GM23338 (cell line): ENCODE measurements at regions not wholly inside any gene's neighbourhood (a gene's known extent, or its start where the extent isn't known, plus 50 kb on each side); places are given as distances from the start of the nearest gene placed in this dataset.

Experiments
- ATAC-seq: fragments of 200-7000 bp; cut with Tn5 transposase; 3 replicates; pipeline ENCODE4 v1.9.1; 2020
- DNase-seq: peaks from one replicate; pipeline ENCODE4 v3.0.0-alpha.2; 2015; ENCODE audit warnings: low spot score
- H2AFZ ChIP-seq: fragments of 200-600 bp; sonication (generic); 2 replicates; pipeline ENCODE4 v1.8.0; 2016; ENCODE audit warnings: antibody characterized with exemption, mild to moderate bottlenecking, moderate library complexity
- H3F3A ChIP-seq: fragments of 200-600 bp; sonication (generic); replicated peaks from 2 replicates; pipeline ENCODE4 v1.8.0; 2017; ENCODE audit warnings: antibody characterized with exemption, mixed run types, low read depth
- H3K27ac ChIP-seq: fragments of 200-600 bp; sonication (generic); 2 replicates; pipeline ENCODE4 v1.6.1; 2016; ENCODE audit warnings: low read depth
- H3K27me3 ChIP-seq: fragments of 200-600 bp; sonication (generic); 2 replicates; pipeline ENCODE4 v1.8.0; 2016; ENCODE audit warnings: mild to moderate bottlenecking, mixed run types, moderate library complexity; ENCODE audit not compliant: insufficient read depth
- H3K36me3 ChIP-seq: fragments of 200-600 bp; sonication (generic); 2 replicates; pipeline ENCODE4 v1.8.0; 2016; ENCODE audit warnings: mild to moderate bottlenecking; ENCODE audit not compliant: insufficient read depth
- H3K4me1 ChIP-seq: fragments of 200-600 bp; sonication (generic); 2 replicates; pipeline ENCODE4 v1.8.0; 2016; ENCODE audit warnings: mild to moderate bottlenecking, moderate library complexity; ENCODE audit not compliant: insufficient read depth
- H3K4me2 ChIP-seq: fragments of 200-600 bp; sonication (generic); 2 replicates; pipeline ENCODE4 v1.7.1; 2017; ENCODE audit warnings: mixed run types
- H3K4me3 ChIP-seq: fragments of 200-600 bp; sonication (generic); 2 replicates; pipeline ENCODE4 v1.6.1; 2016; ENCODE audit warnings: mixed run types
- H3K79me2 ChIP-seq: fragments of 200-600 bp; sonication (generic); replicated peaks from 2 replicates; pipeline ENCODE4 v1.8.0; 2017; ENCODE audit warnings: mild to moderate bottlenecking; ENCODE audit not compliant: insufficient read depth
- H3K9me2 ChIP-seq: fragments of 200-600 bp; sonication (generic); 2 replicates; pipeline ENCODE4 v1.8.0; 2017; ENCODE audit not compliant: insufficient read depth
- H4K20me1 ChIP-seq: fragments of 200-600 bp; sonication (generic); replicated peaks from 2 replicates; pipeline ENCODE4 v1.8.0; 2017; ENCODE audit warnings: mild to moderate bottlenecking; ENCODE audit not compliant: insufficient read depth
- H3K27ac Mint-ChIP-seq: 2 replicates; pipeline ENCODE4 v1.8.0; 2020; ENCODE audit warnings: inconsistent platforms, mild to moderate bottlenecking, moderate library complexity, mixed read lengths
- H3K27me3 Mint-ChIP-seq: 3 replicates; pipeline ENCODE4 v1.8.0; 2022; ENCODE audit warnings: low read depth, mild to moderate bottlenecking, moderate library complexity, mixed read lengths, inconsistent platforms; ENCODE audit not compliant: insufficient read depth, poor library complexity
- H3K36me3 Mint-ChIP-seq: 3 replicates; pipeline ENCODE4 v1.8.0; 2021; ENCODE audit warnings: low read depth, mild to moderate bottlenecking, inconsistent platforms, moderate library complexity, mixed read lengths
- H3K4me1 Mint-ChIP-seq: 3 replicates; pipeline ENCODE4 v1.8.0; 2020; ENCODE audit warnings: mild to moderate bottlenecking, inconsistent platforms, mixed read lengths
- H3K4me3 Mint-ChIP-seq: 3 replicates; pipeline ENCODE4 v1.8.0; 2021; ENCODE audit warnings: moderate library complexity, mild to moderate bottlenecking, inconsistent platforms, mixed read lengths
- H3K9me3 Mint-ChIP-seq: 3 replicates; pipeline ENCODE4 v1.8.0; 2020; ENCODE audit warnings: moderate library complexity, mild to moderate bottlenecking, inconsistent platforms, mixed read lengths
- CREB1 ChIP-seq: fragments of 250-450 bp; sonication (Bioruptor Pico); IDR thresholded peaks from 2 replicates; pipeline ENCODE4 v1.5.0; 2020; ENCODE audit warnings: low read depth, mild to moderate bottlenecking, moderate library complexity
- EZH2 ChIP-seq: fragments of 200-600 bp; sonication (generic); IDR thresholded peaks from one replicate; pipeline ENCODE4 v1.8.0; 2017; ENCODE audit warnings: antibody characterized with exemption, mild to moderate bottlenecking, low read depth; ENCODE audit not compliant: unreplicated experiment
- EZH2phosphoT487 ChIP-seq: fragments of 200-600 bp; sonication (generic); IDR thresholded peaks from one replicate; pipeline ENCODE4 v1.8.1; 2018; ENCODE audit warnings: antibody characterized with exemption; ENCODE audit not compliant: unreplicated experiment
- JUNB ChIP-seq: IDR thresholded peaks from one replicate; pipeline ENCODE4 v1.6.1; 2016; ENCODE audit warnings: antibody characterized with exemption; ENCODE audit not compliant: unreplicated experiment
- NANOG ChIP-seq: IDR thresholded peaks from 2 replicates; pipeline ENCODE4 v1.6.1; 2016; ENCODE audit warnings: antibody characterized with exemption, borderline replicate concordance
- POLR2AphosphoS5 ChIP-seq: IDR thresholded peaks from 2 replicates; pipeline ENCODE4 v1.6.1; 2016; ENCODE audit warnings: antibody characterized with exemption, low read depth
- STAT1 ChIP-seq: IDR thresholded peaks from one replicate; pipeline ENCODE4 v1.6.1; 2016; ENCODE audit warnings: antibody characterized with exemption; ENCODE audit not compliant: unreplicated experiment
- ZNF114 ChIP-seq: fragments of 250-450 bp; sonication (Bioruptor Pico); IDR thresholded peaks from 2 replicates; pipeline ENCODE4 v1.5.0; 2020; ENCODE audit warnings: mild to moderate bottlenecking, moderate library complexity
- ZNF331 ChIP-seq: fragments of 250-450 bp; sonication (Bioruptor Pico); IDR thresholded peaks from 2 replicates; pipeline ENCODE4 v1.5.0; 2020; ENCODE audit warnings: low read depth, mild to moderate bottlenecking, moderate library complexity
- TF ChIP-seq, protein P1 (sequence below): fragments of 250-450 bp; sonication (Bioruptor Pico); IDR thresholded peaks from 2 replicates; pipeline ENCODE4 v1.5.0; 2020; ENCODE audit warnings: mild to moderate bottlenecking, moderate library complexity
- TF ChIP-seq, protein P2 (sequence below): IDR thresholded peaks from 2 replicates; pipeline ENCODE4 v1.6.1; 2016; ENCODE audit warnings: antibody characterized with exemption
- TF ChIP-seq, protein P3 (sequence below): IDR thresholded peaks from one replicate; pipeline ENCODE4 v1.6.1; 2018; ENCODE audit warnings: antibody characterized with exemption; ENCODE audit not compliant: unreplicated experiment

GRCh38 chr2:215885536-215885935 is 127.8 kb downstream of the MREG start (continued):
- TF ChIP-seq, protein P1, sequence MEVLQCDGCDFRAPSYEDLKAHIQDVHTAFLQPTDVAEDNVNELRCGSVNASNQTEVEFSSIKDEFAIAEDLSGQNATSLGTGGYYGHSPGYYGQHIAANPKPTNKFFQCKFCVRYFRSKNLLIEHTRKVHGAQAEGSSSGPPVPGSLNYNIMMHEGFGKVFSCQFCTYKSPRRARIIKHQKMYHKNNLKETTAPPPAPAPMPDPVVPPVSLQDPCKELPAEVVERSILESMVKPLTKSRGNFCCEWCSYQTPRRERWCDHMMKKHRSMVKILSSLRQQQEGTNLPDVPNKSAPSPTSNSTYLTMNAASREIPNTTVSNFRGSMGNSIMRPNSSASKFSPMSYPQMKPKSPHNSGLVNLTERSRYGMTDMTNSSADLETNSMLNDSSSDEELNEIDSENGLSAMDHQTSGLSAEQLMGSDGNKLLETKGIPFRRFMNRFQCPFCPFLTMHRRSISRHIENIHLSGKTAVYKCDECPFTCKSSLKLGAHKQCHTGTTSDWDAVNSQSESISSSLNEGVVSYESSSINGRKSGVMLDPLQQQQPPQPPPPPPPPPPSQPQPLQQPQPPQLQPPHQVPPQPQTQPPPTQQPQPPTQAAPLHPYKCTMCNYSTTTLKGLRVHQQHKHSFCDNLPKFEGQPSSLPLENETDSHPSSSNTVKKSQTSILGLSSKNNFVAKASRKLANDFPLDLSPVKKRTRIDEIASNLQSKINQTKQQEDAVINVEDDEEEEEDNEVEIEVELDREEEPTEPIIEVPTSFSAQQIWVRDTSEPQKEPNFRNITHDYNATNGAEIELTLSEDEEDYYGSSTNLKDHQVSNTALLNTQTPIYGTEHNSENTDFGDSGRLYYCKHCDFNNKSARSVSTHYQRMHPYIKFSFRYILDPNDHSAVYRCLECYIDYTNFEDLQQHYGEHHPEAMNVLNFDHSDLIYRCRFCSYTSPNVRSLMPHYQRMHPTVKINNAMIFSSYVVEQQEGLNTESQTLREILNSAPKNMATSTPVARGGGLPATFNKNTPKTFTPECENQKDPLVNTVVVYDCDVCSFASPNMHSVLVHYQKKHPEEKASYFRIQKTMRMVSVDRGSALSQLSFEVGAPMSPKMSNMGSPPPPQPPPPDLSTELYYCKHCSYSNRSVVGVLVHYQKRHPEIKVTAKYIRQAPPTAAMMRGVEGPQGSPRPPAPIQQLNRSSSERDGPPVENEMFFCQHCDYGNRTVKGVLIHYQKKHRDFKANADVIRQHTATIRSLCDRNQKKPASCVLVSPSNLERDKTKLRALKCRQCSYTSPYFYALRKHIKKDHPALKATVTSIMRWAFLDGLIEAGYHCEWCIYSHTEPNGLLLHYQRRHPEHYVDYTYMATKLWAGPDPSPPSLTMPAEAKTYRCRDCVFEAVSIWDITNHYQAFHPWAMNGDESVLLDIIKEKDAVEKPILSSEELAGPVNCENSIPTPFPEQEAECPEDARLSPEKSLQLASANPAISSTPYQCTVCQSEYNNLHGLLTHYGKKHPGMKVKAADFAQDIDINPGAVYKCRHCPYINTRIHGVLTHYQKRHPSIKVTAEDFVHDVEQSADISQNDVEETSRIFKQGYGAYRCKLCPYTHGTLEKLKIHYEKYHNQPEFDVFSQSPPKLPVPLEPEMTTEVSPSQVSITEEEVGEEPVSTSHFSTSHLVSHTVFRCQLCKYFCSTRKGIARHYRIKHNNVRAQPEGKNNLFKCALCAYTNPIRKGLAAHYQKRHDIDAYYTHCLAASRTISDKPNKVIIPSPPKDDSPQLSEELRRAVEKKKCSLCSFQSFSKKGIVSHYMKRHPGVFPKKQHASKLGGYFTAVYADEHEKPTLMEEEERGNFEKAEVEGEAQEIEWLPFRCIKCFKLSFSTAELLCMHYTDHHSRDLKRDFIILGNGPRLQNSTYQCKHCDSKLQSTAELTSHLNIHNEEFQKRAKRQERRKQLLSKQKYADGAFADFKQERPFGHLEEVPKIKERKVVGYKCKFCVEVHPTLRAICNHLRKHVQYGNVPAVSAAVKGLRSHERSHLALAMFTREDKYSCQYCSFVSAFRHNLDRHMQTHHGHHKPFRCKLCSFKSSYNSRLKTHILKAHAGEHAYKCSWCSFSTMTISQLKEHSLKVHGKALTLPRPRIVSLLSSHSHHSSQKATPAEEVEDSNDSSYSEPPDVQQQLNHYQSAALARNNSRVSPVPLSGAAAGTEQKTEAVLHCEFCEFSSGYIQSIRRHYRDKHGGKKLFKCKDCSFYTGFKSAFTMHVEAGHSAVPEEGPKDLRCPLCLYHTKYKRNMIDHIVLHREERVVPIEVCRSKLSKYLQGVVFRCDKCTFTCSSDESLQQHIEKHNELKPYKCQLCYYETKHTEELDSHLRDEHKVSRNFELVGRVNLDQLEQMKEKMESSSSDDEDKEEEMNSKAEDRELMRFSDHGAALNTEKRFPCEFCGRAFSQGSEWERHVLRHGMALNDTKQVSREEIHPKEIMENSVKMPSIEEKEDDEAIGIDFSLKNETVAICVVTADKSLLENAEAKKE (CRISPR knock-in tag) = no peak
- TF ChIP-seq POLR2AphosphoS5 = no peak
- TF ChIP-seq, protein P2, sequence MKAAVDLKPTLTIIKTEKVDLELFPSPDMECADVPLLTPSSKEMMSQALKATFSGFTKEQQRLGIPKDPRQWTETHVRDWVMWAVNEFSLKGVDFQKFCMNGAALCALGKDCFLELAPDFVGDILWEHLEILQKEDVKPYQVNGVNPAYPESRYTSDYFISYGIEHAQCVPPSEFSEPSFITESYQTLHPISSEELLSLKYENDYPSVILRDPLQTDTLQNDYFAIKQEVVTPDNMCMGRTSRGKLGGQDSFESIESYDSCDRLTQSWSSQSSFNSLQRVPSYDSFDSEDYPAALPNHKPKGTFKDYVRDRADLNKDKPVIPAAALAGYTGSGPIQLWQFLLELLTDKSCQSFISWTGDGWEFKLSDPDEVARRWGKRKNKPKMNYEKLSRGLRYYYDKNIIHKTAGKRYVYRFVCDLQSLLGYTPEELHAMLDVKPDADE = no peak

DNA sequence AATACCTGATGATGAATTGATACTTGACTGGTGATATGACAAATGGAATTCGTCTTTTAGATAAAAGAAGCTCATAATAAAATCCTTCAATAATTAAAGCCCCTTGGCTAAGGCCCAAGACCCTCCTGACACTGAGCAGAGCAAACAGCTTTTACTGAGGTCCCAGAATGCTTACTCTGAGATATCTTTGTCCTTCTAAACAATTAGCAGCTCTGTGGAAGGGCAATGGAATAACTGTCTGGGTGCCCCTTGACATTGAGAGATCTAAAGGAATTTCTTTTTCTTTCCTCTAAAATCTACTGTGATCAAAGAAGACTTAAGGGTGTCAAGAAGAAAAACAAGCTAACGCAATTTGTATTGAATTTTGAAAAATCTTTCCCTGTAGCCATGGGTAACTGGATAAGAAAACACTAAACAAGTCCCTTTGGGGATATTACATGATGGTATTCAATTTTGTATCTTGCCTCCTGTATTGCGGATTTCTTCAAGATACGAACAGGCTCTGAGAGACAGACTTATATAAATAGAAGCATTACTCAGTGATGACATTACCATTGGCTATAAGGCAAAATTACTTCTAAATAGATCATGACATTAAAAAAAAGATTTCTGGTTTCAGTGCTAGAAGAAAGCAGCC is 128.8 kb downstream of the MREG start:
- H3K9me3 Mint-ChIP-seq = no peaks in the 10 kb centered on the region
- DNase-seq = no peak
- H3K27ac ChIP-seq = no peak overlapping the region
- TF ChIP-seq EZH2phosphoT487 (no peak), STAT1 (no peak), ZNF114 (CRISPR knock-in tag) (no peak), POLR2AphosphoS5 (no peak), NANOG (no peak), ZNF331 (CRISPR knock-in tag) (no peak), JUNB (no peak), CREB1 (CRISPR knock-in tag) (no peak), EZH2 (no peak)
- TF ChIP-seq, protein P3, sequence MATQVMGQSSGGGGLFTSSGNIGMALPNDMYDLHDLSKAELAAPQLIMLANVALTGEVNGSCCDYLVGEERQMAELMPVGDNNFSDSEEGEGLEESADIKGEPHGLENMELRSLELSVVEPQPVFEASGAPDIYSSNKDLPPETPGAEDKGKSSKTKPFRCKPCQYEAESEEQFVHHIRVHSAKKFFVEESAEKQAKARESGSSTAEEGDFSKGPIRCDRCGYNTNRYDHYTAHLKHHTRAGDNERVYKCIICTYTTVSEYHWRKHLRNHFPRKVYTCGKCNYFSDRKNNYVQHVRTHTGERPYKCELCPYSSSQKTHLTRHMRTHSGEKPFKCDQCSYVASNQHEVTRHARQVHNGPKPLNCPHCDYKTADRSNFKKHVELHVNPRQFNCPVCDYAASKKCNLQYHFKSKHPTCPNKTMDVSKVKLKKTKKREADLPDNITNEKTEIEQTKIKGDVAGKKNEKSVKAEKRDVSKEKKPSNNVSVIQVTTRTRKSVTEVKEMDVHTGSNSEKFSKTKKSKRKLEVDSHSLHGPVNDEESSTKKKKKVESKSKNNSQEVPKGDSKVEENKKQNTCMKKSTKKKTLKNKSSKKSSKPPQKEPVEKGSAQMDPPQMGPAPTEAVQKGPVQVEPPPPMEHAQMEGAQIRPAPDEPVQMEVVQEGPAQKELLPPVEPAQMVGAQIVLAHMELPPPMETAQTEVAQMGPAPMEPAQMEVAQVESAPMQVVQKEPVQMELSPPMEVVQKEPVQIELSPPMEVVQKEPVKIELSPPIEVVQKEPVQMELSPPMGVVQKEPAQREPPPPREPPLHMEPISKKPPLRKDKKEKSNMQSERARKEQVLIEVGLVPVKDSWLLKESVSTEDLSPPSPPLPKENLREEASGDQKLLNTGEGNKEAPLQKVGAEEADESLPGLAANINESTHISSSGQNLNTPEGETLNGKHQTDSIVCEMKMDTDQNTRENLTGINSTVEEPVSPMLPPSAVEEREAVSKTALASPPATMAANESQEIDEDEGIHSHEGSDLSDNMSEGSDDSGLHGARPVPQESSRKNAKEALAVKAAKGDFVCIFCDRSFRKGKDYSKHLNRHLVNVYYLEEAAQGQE = no peak
- TF ChIP-seq, protein P2 = no peak

More for the DNA sequence above, 128.8 kb downstream of the MREG start:
- no peak overlapping the region for H3K4me2 ChIP-seq
- H3F3A ChIP-seq = no peaks in the 10 kb centered on the region
- no peaks in the 10 kb centered on the region for H4K20me1 ChIP-seq
- no peak overlapping the region for H3K4me3 ChIP-seq
- no peak overlapping the region for H2AFZ ChIP-seq
- H3K36me3 ChIP-seq = no peaks in the 10 kb centered on the region
- Mint-ChIP-seq H3K4me1 (peaks cover 10% of the 10 kb centered on the region; the same call in 1 of the 3 replicates), H3K4me3 (no peak overlapping the region), H3K27me3 (peaks cover 4% of the 10 kb centered on the region), H3K27ac (no peak overlapping the region), H3K36me3 (no peaks in the 10 kb centered on the region)
- no peak for ATAC-seq
- no peaks in the 10 kb centered on the region for H3K4me1 ChIP-seq
- H3K27me3 ChIP-seq = no peaks in the 10 kb centered on the region
- H3K79me2 ChIP-seq = no peaks in the 10 kb centered on the region
- peaks cover 15% of the 10 kb centered on the region for H3K9me2 ChIP-seq
